HCT116 (cell line): ENCODE measurements at regions not wholly inside any gene's neighbourhood (a gene's known extent, or its start where the extent isn't known, plus 50 kb on each side); places are given as distances from the start of the nearest gene placed in this dataset.
"Not testable (repeated sequence)": the region's sequence is repeated elsewhere in the genome, so short reads cannot be mapped to it uniquely, and the experiment has no call there.

Experiments used
- ATAC-seq: fragments of 200-7000 bp; cut with Tn5 transposase; 2 replicates; pipeline ENCODE4 v1.9.1; 2020; ENCODE audit warnings: mild to moderate bottlenecking, moderate library complexity
- BruUV-seq: library from RNA; stranded (reverse); fragments of 400-500 nt; replicated peaks from 2 replicates; lab custom pipeline; 2021; lab: Mats Ljungman, UMichigan
- CTCF ChIA-PET: fragments of 300-600 bp; sonication (Branson Sonifier 250); formaldehyde crosslinking; loops from one replicate; lab custom pipeline; 2021; ENCODE audit warnings: antibody characterized with exemption; lab: Charles Lee
- POLR2A ChIA-PET: fragments of 300-600, 350-600 bp; sonication (Branson Sonifier 250); formaldehyde crosslinking; loops from one replicate; lab custom pipeline; 2021; ENCODE audit warnings: antibody characterized with exemption; lab: Charles Lee
- RAD21 ChIA-PET, 2 experiments: fragments of 300-600 bp; sonication (Branson Sonifier 250); formaldehyde crosslinking; loops; one replicate each; lab custom pipeline; 2023; ENCODE audit warnings: low total read pairs in 2 of 2; ENCODE audit not compliant: uncharacterized antibody in 2 of 2, unreplicated experiment in 2 of 2, low non-redundant PET in 1 of 2; lab: Charles Lee
- DNase-seq: peaks from one replicate; pipeline ENCODE4 v3.0.0-alpha.2; 2010; ENCODE audit warnings: low read depth, low spot score
- H2AFZ ChIP-seq: fragments of 200-600 bp; shearing (Covaris generic), sonication (generic); 2 replicates; pipeline ENCODE4 v1.6.1; 2017; ENCODE audit warnings: low read depth, mixed run types, mixed read lengths, antibody characterized with exemption, low read length; ENCODE audit not compliant: poor library complexity, severe bottlenecking
- H3K27ac ChIP-seq: 2 replicates; pipeline ENCODE4 v1.5.1; 2012; ENCODE audit warnings: low read depth, low read length
- H3K27me3 ChIP-seq: fragments of 200-600 bp; sonication (generic); 2 replicates; pipeline ENCODE4 v1.6.1; 2016; ENCODE audit warnings: mixed run types, low read length, mixed read lengths; ENCODE audit not compliant: insufficient read depth
- H3K36me3 ChIP-seq, 2 experiments: fragments of 200-500 bp in 1 of 2; fragments of 200-600 bp in 1 of 2; sonication (Bioruptor generic) in 1 of 2; sonication (generic) in 1 of 2; 2 replicates each; pipeline versions ENCODE4 v1.5.1 to v1.6.1; 2014 to 2016; ENCODE audit warnings: low read length in 2 of 2, inconsistent platforms in 1 of 2, mixed read lengths in 1 of 2, mixed run types in 1 of 2; ENCODE audit not compliant: insufficient read depth in 2 of 2, control insufficient read depth in 1 of 2
- H3K4me1 ChIP-seq, 2 experiments: fragments of 200-600 bp in 1 of 2; sonication (generic) in 1 of 2; 2 replicates each; pipeline versions ENCODE4 v1.5.1 to v1.6.1; 2012 to 2017; ENCODE audit warnings: low read length in 2 of 2, inconsistent platforms in 1 of 2, mild to moderate bottlenecking in 1 of 2, mixed read lengths in 1 of 2, mixed run types in 1 of 2, moderate library complexity in 1 of 2; ENCODE audit not compliant: insufficient read depth in 2 of 2, control insufficient read depth in 1 of 2
- H3K4me2 ChIP-seq: fragments of 200-600 bp; sonication (generic); 2 replicates; pipeline ENCODE4 v1.6.1; 2017; ENCODE audit warnings: mixed run types, low read length, mixed read lengths
- H3K4me3 ChIP-seq, 2 experiments: fragments of 200-600 bp in 1 of 2; sonication (generic) in 1 of 2; replicated peaks in 1 of 2; 2 replicates each; pipeline ENCODE4 v1.5.1; 2011 to 2016; ENCODE audit warnings: low read length in 2 of 2, control low read depth in 1 of 2, low read depth in 1 of 2, mild to moderate bottlenecking in 1 of 2, mixed read lengths in 1 of 2, mixed run types in 1 of 2
- H3K79me2 ChIP-seq: fragments of 200-600 bp; sonication (generic); 2 replicates; pipeline ENCODE4 v1.6.1; 2017; ENCODE audit warnings: mild to moderate bottlenecking, mixed run types, low read length, moderate library complexity, mixed read lengths; ENCODE audit not compliant: insufficient read depth
- H3K9ac ChIP-seq: fragments of 200-600 bp; sonication (generic); 2 replicates; pipeline ENCODE4 v1.6.1; 2016; ENCODE audit warnings: low read length, mixed read lengths
- H3K9me2 ChIP-seq: fragments of 200-600 bp; sonication (generic), shearing (Covaris generic); 2 replicates; pipeline ENCODE4 v1.6.1; 2017; ENCODE audit warnings: mixed run types, mild to moderate bottlenecking, moderate library complexity; ENCODE audit not compliant: insufficient read depth
- H3K9me3 ChIP-seq, 2 experiments: fragments of 200-500 bp in 1 of 2; fragments of 200-600 bp in 1 of 2; sonication (Bioruptor generic) in 1 of 2; sonication (generic) in 1 of 2; 2 replicates each; pipeline ENCODE4 v1.6.1; 2014 to 2017; ENCODE audit warnings: low read length in 2 of 2, mixed read lengths in 2 of 2, inconsistent platforms in 1 of 2, low read depth in 1 of 2, mild to moderate bottlenecking in 1 of 2, mixed run types in 1 of 2, moderate library complexity in 1 of 2; ENCODE audit not compliant: control insufficient read depth in 1 of 2, insufficient read depth in 1 of 2
- H4K20me1 ChIP-seq: fragments of 200-600 bp; sonication (generic), shearing (Covaris generic); 2 replicates; pipeline ENCODE4 v1.6.1; 2017; ENCODE audit warnings: mixed run types, mild to moderate bottlenecking, moderate library complexity; ENCODE audit not compliant: insufficient read depth
- CBX3 ChIP-seq: IDR thresholded peaks from 2 replicates; pipeline ENCODE4 v1.6.1; 2012; ENCODE audit warnings: low read depth
- CEBPB ChIP-seq: IDR thresholded peaks from 2 replicates; pipeline ENCODE4 v1.6.1; 2012; ENCODE audit warnings: low read depth
- EZH2 ChIP-seq: fragments of 200-600 bp; sonication (generic); IDR thresholded peaks from 2 replicates; pipeline ENCODE4 v1.6.1; 2017; ENCODE audit warnings: antibody characterized with exemption, mixed run types
- JUND ChIP-seq: IDR thresholded peaks from 2 replicates; pipeline ENCODE4 v1.6.1; 2012
- POLR2A ChIP-seq: IDR thresholded peaks from 2 replicates; pipeline ENCODE4 v1.7.0; 2011; ENCODE audit warnings: borderline replicate concordance; ENCODE audit not compliant: insufficient read depth, insufficient read length; ENCODE audit errors: extremely low read depth
- SIN3A ChIP-seq: IDR thresholded peaks from 2 replicates; pipeline ENCODE4 v1.6.1; 2012; ENCODE audit warnings: low read depth
- TCF7L2 ChIP-seq: IDR thresholded peaks from 2 replicates; pipeline ENCODE4 v1.7.0; 2011; ENCODE audit warnings: borderline replicate concordance, inconsistent platforms; ENCODE audit not compliant: insufficient read depth, insufficient read length; ENCODE audit errors: extremely low read depth
- YY1 ChIP-seq: IDR thresholded peaks from 2 replicates; pipeline ENCODE4 v1.6.1; 2011; ENCODE audit warnings: low read length, low read depth, moderate library complexity, mild to moderate bottlenecking; ENCODE audit not compliant: insufficient replicate concordance; ENCODE audit errors: extremely low read depth
- ZFX ChIP-seq: fragments of 450-650 bp; IDR thresholded peaks from 2 replicates; pipeline ENCODE4 v1.6.1; 2017
- intact Hi-C: fragments of 100-400 bp; cut with micrococcal nuclease; formaldehyde crosslinking; loops from 2 replicates; pipeline ENCODE4 v1.10.0; 2022
- TF ChIP-seq, protein P1 (sequence below): IDR thresholded peaks from 2 replicates; pipeline ENCODE4 v1.6.1; 2011; ENCODE audit warnings: mild to moderate bottlenecking, low read length, moderate library complexity; ENCODE audit not compliant: insufficient replicate concordance; ENCODE audit errors: extremely low read depth
- TF ChIP-seq, protein P2 (sequence below): IDR thresholded peaks from 2 replicates; pipeline ENCODE4 v1.6.1; 2012
- TF ChIP-seq, protein P3 (sequence below), 3 experiments: fragments of 200-600 bp in 1 of 3; sonication (generic) in 1 of 3; IDR thresholded peaks in 2 of 3; conservative IDR thresholded peaks in 1 of 3; 2 replicates each; pipeline ENCODE4 v1.5.1; 2012 to 2017; ENCODE audit warnings: low read depth in 2 of 3, low read length in 2 of 3, antibody characterized with exemption in 1 of 3, borderline replicate concordance in 1 of 3, control low read depth in 1 of 3, mild to moderate bottlenecking in 1 of 3, mixed read lengths in 1 of 3, mixed run types in 1 of 3, moderate library complexity in 1 of 3; ENCODE audit not compliant: insufficient read depth in 1 of 3

DNA sequence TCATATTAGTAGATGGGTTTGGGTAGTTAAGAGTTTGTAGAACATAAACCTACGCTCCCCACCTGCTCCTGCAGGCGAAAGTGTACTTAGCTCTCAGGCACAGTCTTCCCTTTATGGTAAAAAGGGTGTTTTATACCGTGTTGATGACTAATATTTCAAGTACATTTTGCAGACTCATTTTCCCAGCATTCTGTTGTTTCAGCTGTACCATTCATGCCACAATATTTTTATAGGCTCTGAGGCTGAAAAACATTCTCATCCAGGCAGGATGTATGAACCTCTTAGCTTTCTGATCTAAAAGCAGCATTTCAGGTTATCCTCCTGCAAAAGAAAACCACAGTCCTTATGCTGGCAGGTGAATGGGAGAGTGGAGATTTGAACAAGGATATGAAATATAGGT lies 231.4 kb downstream of the NR2F1-AS1 start (continued):
- TF ChIP-seq, protein P1, sequence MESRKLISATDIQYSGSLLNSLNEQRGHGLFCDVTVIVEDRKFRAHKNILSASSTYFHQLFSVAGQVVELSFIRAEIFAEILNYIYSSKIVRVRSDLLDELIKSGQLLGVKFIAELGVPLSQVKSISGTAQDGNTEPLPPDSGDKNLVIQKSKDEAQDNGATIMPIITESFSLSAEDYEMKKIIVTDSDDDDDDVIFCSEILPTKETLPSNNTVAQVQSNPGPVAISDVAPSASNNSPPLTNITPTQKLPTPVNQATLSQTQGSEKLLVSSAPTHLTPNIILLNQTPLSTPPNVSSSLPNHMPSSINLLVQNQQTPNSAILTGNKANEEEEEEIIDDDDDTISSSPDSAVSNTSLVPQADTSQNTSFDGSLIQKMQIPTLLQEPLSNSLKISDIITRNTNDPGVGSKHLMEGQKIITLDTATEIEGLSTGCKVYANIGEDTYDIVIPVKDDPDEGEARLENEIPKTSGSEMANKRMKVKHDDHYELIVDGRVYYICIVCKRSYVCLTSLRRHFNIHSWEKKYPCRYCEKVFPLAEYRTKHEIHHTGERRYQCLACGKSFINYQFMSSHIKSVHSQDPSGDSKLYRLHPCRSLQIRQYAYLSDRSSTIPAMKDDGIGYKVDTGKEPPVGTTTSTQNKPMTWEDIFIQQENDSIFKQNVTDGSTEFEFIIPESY: no peak
- TF ChIP-seq CBX3: no peak
- no peak for TF ChIP-seq YY1
- no peak for TF ChIP-seq EZH2
- TF ChIP-seq CEBPB: no peak
- no peak for TF ChIP-seq SIN3A

DNA sequence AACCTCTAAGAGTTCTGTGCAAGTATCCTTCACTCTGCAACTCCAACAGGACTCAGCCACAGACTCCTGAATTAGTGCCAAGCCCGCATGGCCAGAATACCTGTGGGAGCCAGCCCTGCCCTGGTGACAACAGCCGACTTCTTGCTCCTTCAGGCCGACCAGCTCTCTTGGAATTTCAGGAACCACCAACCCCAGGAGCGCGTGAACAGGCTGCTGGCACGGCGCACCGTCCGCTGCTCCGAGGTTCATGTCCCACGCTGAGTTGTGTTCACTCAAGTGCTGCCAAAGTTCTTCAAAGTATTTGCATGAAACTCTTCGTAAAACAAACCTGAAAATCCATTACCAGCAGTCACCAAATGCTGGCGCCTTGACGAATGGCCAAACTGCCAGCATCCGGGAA lies 232.8 kb downstream of the NR2F1-AS1 start:
- no peaks in the 10 kb centered on the region for H3K9me3 ChIP-seq
- H3K4me2 ChIP-seq: no peak overlapping the region
- H3K4me3 ChIP-seq: no peak overlapping the region
- ChIA-PET POLR2A (no interaction called here), CTCF (no interaction called here), RAD21 (no interaction called here)
- no peak overlapping the region for H3K27ac ChIP-seq
- H4K20me1 ChIP-seq: no peaks in the 10 kb centered on the region
- peaks cover 0 to 16% of the 10 kb centered on the region in 2 experiments; a peak in 1 of 4 replicates for H3K4me1 ChIP-seq
- no peaks in the 10 kb centered on the region for H3K27me3 ChIP-seq
- TF ChIP-seq POLR2A (no peak), ZFX (no peak), TCF7L2 (no peak), JUND (no peak), YY1 (no peak)
- TF ChIP-seq, protein P2, sequence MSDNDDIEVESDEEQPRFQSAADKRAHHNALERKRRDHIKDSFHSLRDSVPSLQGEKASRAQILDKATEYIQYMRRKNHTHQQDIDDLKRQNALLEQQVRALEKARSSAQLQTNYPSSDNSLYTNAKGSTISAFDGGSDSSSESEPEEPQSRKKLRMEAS: no peak
- TF ChIP-seq, protein P3, sequence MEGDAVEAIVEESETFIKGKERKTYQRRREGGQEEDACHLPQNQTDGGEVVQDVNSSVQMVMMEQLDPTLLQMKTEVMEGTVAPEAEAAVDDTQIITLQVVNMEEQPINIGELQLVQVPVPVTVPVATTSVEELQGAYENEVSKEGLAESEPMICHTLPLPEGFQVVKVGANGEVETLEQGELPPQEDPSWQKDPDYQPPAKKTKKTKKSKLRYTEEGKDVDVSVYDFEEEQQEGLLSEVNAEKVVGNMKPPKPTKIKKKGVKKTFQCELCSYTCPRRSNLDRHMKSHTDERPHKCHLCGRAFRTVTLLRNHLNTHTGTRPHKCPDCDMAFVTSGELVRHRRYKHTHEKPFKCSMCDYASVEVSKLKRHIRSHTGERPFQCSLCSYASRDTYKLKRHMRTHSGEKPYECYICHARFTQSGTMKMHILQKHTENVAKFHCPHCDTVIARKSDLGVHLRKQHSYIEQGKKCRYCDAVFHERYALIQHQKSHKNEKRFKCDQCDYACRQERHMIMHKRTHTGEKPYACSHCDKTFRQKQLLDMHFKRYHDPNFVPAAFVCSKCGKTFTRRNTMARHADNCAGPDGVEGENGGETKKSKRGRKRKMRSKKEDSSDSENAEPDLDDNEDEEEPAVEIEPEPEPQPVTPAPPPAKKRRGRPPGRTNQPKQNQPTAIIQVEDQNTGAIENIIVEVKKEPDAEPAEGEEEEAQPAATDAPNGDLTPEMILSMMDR (IDR thresholded peaks at IDR 0.05 in 2 of 3, conservative IDR thresholded peaks at IDR 0.05 in 1 of 3; ENCODE audit: borderline replicate concordance in 1 of 3, insufficient read depth in 1 of 3, low read depth in 2 of 3, low read length in 2 of 3): no peak
- no peak overlapping the region for H3K9ac ChIP-seq
- no TSS peak for BruUV-seq
- H3K36me3 ChIP-seq: no peaks in the 10 kb centered on the region
- H2AFZ ChIP-seq: no peak overlapping the region
- no peaks in the 10 kb centered on the region for H3K79me2 ChIP-seq
- H3K9me2 ChIP-seq: no peaks in the 10 kb centered on the region; the same call in 1 of the 2 replicates
- DNase-seq (no peak), ATAC-seq (no peak)
- intact Hi-C loops: no loop called here

DNA sequence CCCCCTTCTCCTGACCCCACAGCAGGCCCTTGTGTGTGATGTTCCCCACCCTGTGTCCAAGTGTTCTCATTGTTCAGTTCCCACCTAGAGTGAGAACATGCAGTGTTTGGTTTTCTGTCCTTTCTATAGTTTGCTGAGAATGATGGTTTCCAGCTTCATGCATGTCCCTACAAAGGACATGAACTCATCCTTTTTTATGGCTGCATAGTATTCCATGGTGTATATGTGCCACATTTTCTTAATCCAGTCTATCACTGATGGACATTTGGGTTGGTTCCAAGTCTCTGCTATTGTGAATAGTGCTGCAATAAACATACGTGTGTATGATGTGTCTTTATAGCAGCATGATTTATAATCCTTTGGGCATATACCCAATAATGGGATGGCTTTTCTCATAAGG lies 234.2 kb downstream of the NR2F1-AS1 start:
- Histone ChIP-seq H3K4me1 (peaks cover 0 to 16% of the 10 kb centered on the region in 2 experiments; a peak in 1 of 4 replicates), H2AFZ (peak overlapping the region; percentile 19)
- intact Hi-C loops, H3K4me2 ChIP-seq, ATAC-seq, POLR2A ChIA-PET, H3K36me3 ChIP-seq, H3K9me3 ChIP-seq, H4K20me1 ChIP-seq, RAD21 ChIA-PET, H3K9me2 ChIP-seq, H3K4me3 ChIP-seq, BruUV-seq, H3K27ac ChIP-seq, DNase-seq, H3K27me3 ChIP-seq, H3K79me2 ChIP-seq, H3K9ac ChIP-seq, CTCF ChIA-PET: not testable (repeated sequence)
